HCT116 (cell line): ENCODE measurements at regions not wholly inside any gene's neighbourhood (a gene's known extent, or its start where the extent isn't known, plus 50 kb on each side); places are given as distances from the start of the nearest gene placed in this dataset.

Source experiments
- ATAC-seq: fragments of 200-7000 bp; cut with Tn5 transposase; 2 replicates; pipeline ENCODE4 v1.9.1; 2020; ENCODE audit warnings: mild to moderate bottlenecking, moderate library complexity
- BruUV-seq: library from RNA; stranded (reverse); fragments of 400-500 nt; replicated peaks from 2 replicates; lab custom pipeline; 2021; lab: Mats Ljungman, UMichigan
- CTCF ChIA-PET: fragments of 300-600 bp; sonication (Branson Sonifier 250); formaldehyde crosslinking; loops from one replicate; lab custom pipeline; 2021; ENCODE audit warnings: antibody characterized with exemption; lab: Charles Lee
- POLR2A ChIA-PET: fragments of 300-600, 350-600 bp; sonication (Branson Sonifier 250); formaldehyde crosslinking; loops from one replicate; lab custom pipeline; 2021; ENCODE audit warnings: antibody characterized with exemption; lab: Charles Lee
- RAD21 ChIA-PET, 2 experiments: fragments of 300-600 bp; sonication (Branson Sonifier 250); formaldehyde crosslinking; loops; one replicate each; lab custom pipeline; 2023; ENCODE audit warnings: low total read pairs in 2 of 2; ENCODE audit not compliant: uncharacterized antibody in 2 of 2, unreplicated experiment in 2 of 2, low non-redundant PET in 1 of 2; lab: Charles Lee
- DNase-seq: peaks from one replicate; pipeline ENCODE4 v3.0.0-alpha.2; 2010; ENCODE audit warnings: low read depth, low spot score
- H2AFZ ChIP-seq: fragments of 200-600 bp; shearing (Covaris generic), sonication (generic); 2 replicates; pipeline ENCODE4 v1.6.1; 2017; ENCODE audit warnings: low read depth, mixed run types, mixed read lengths, antibody characterized with exemption, low read length; ENCODE audit not compliant: poor library complexity, severe bottlenecking
- H3K27ac ChIP-seq: 2 replicates; pipeline ENCODE4 v1.5.1; 2012; ENCODE audit warnings: low read depth, low read length
- H3K27me3 ChIP-seq: fragments of 200-600 bp; sonication (generic); 2 replicates; pipeline ENCODE4 v1.6.1; 2016; ENCODE audit warnings: mixed run types, low read length, mixed read lengths; ENCODE audit not compliant: insufficient read depth
- H3K36me3 ChIP-seq, 2 experiments: fragments of 200-500 bp in 1 of 2; fragments of 200-600 bp in 1 of 2; sonication (Bioruptor generic) in 1 of 2; sonication (generic) in 1 of 2; 2 replicates each; pipeline versions ENCODE4 v1.5.1 to v1.6.1; 2014 to 2016; ENCODE audit warnings: low read length in 2 of 2, inconsistent platforms in 1 of 2, mixed read lengths in 1 of 2, mixed run types in 1 of 2; ENCODE audit not compliant: insufficient read depth in 2 of 2, control insufficient read depth in 1 of 2
- H3K4me1 ChIP-seq, 2 experiments: fragments of 200-600 bp in 1 of 2; sonication (generic) in 1 of 2; 2 replicates each; pipeline versions ENCODE4 v1.5.1 to v1.6.1; 2012 to 2017; ENCODE audit warnings: low read length in 2 of 2, inconsistent platforms in 1 of 2, mild to moderate bottlenecking in 1 of 2, mixed read lengths in 1 of 2, mixed run types in 1 of 2, moderate library complexity in 1 of 2; ENCODE audit not compliant: insufficient read depth in 2 of 2, control insufficient read depth in 1 of 2
- H3K4me2 ChIP-seq: fragments of 200-600 bp; sonication (generic); 2 replicates; pipeline ENCODE4 v1.6.1; 2017; ENCODE audit warnings: mixed run types, low read length, mixed read lengths
- H3K4me3 ChIP-seq, 2 experiments: fragments of 200-600 bp in 1 of 2; sonication (generic) in 1 of 2; replicated peaks in 1 of 2; 2 replicates each; pipeline ENCODE4 v1.5.1; 2011 to 2016; ENCODE audit warnings: low read length in 2 of 2, control low read depth in 1 of 2, low read depth in 1 of 2, mild to moderate bottlenecking in 1 of 2, mixed read lengths in 1 of 2, mixed run types in 1 of 2
- H3K79me2 ChIP-seq: fragments of 200-600 bp; sonication (generic); 2 replicates; pipeline ENCODE4 v1.6.1; 2017; ENCODE audit warnings: mild to moderate bottlenecking, mixed run types, low read length, moderate library complexity, mixed read lengths; ENCODE audit not compliant: insufficient read depth
- H3K9ac ChIP-seq: fragments of 200-600 bp; sonication (generic); 2 replicates; pipeline ENCODE4 v1.6.1; 2016; ENCODE audit warnings: low read length, mixed read lengths
- H3K9me2 ChIP-seq: fragments of 200-600 bp; sonication (generic), shearing (Covaris generic); 2 replicates; pipeline ENCODE4 v1.6.1; 2017; ENCODE audit warnings: mixed run types, mild to moderate bottlenecking, moderate library complexity; ENCODE audit not compliant: insufficient read depth
- H3K9me3 ChIP-seq, 2 experiments: fragments of 200-500 bp in 1 of 2; fragments of 200-600 bp in 1 of 2; sonication (Bioruptor generic) in 1 of 2; sonication (generic) in 1 of 2; 2 replicates each; pipeline ENCODE4 v1.6.1; 2014 to 2017; ENCODE audit warnings: low read length in 2 of 2, mixed read lengths in 2 of 2, inconsistent platforms in 1 of 2, low read depth in 1 of 2, mild to moderate bottlenecking in 1 of 2, mixed run types in 1 of 2, moderate library complexity in 1 of 2; ENCODE audit not compliant: control insufficient read depth in 1 of 2, insufficient read depth in 1 of 2
- H4K20me1 ChIP-seq: fragments of 200-600 bp; sonication (generic), shearing (Covaris generic); 2 replicates; pipeline ENCODE4 v1.6.1; 2017; ENCODE audit warnings: mixed run types, mild to moderate bottlenecking, moderate library complexity; ENCODE audit not compliant: insufficient read depth
- ATF3 ChIP-seq: IDR thresholded peaks from 2 replicates; pipeline ENCODE4 v1.6.1; 2012
- CBX3 ChIP-seq: IDR thresholded peaks from 2 replicates; pipeline ENCODE4 v1.6.1; 2012; ENCODE audit warnings: low read depth
- CEBPB ChIP-seq: IDR thresholded peaks from 2 replicates; pipeline ENCODE4 v1.6.1; 2012; ENCODE audit warnings: low read depth
- CTCF ChIP-seq, 3 experiments: fragments of 200-600 bp in 1 of 3; sonication (generic) in 1 of 3; IDR thresholded peaks in 2 of 3; conservative IDR thresholded peaks in 1 of 3; 2 replicates each; pipeline ENCODE4 v1.5.1; 2012 to 2017; ENCODE audit warnings: low read depth in 2 of 3, low read length in 2 of 3, antibody characterized with exemption in 1 of 3, borderline replicate concordance in 1 of 3, control low read depth in 1 of 3, mild to moderate bottlenecking in 1 of 3, mixed read lengths in 1 of 3, mixed run types in 1 of 3, moderate library complexity in 1 of 3; ENCODE audit not compliant: insufficient read depth in 1 of 3
- EGR1 ChIP-seq: IDR thresholded peaks from 2 replicates; pipeline ENCODE4 v1.6.1; 2012; ENCODE audit warnings: low read depth
- ELF1 ChIP-seq: IDR thresholded peaks from 2 replicates; pipeline ENCODE4 v1.6.1; 2012; ENCODE audit warnings: low read depth, borderline replicate concordance
- EZH2 ChIP-seq: fragments of 200-600 bp; sonication (generic); IDR thresholded peaks from 2 replicates; pipeline ENCODE4 v1.6.1; 2017; ENCODE audit warnings: antibody characterized with exemption, mixed run types
- FOSL1 ChIP-seq: IDR thresholded peaks from 2 replicates; pipeline ENCODE4 v1.6.1; 2012; ENCODE audit warnings: low read depth
- POLR2A ChIP-seq: IDR thresholded peaks from 2 replicates; pipeline ENCODE4 v1.7.0; 2011; ENCODE audit warnings: borderline replicate concordance; ENCODE audit not compliant: insufficient read depth, insufficient read length; ENCODE audit errors: extremely low read depth
- POLR2AphosphoS5 ChIP-seq: IDR thresholded peaks from 2 replicates; pipeline ENCODE4 v1.6.1; 2011; ENCODE audit warnings: mild to moderate bottlenecking, low read depth, low read length, moderate library complexity
- REST ChIP-seq: IDR thresholded peaks from 2 replicates; pipeline ENCODE4 v1.6.1; 2012; ENCODE audit warnings: low read depth
- SP1 ChIP-seq: IDR thresholded peaks from 2 replicates; pipeline ENCODE4 v1.6.1; 2012; ENCODE audit warnings: low read depth
- YY1 ChIP-seq: IDR thresholded peaks from 2 replicates; pipeline ENCODE4 v1.6.1; 2011; ENCODE audit warnings: low read length, low read depth, moderate library complexity, mild to moderate bottlenecking; ENCODE audit not compliant: insufficient replicate concordance; ENCODE audit errors: extremely low read depth
- ZBTB33 ChIP-seq: IDR thresholded peaks from 2 replicates; pipeline ENCODE4 v1.6.1; 2011; ENCODE audit warnings: mild to moderate bottlenecking, low read length, moderate library complexity; ENCODE audit not compliant: insufficient replicate concordance; ENCODE audit errors: extremely low read depth
- ZFX ChIP-seq: fragments of 450-650 bp; IDR thresholded peaks from 2 replicates; pipeline ENCODE4 v1.6.1; 2017
- ZNF274 ChIP-seq: fragments of 200-500 bp; sonication (Bioruptor generic); IDR thresholded peaks from 2 replicates; pipeline ENCODE4 v1.6.1; 2014; ENCODE audit warnings: mild to moderate bottlenecking, low read depth, low read length, inconsistent platforms
- intact Hi-C: fragments of 100-400 bp; cut with micrococcal nuclease; formaldehyde crosslinking; loops from 2 replicates; pipeline ENCODE4 v1.10.0; 2022

- ATAC-seq (no peak), DNase-seq (no peak)
- no peaks in the 10 kb centered on the region for H4K20me1 ChIP-seq
- no peak overlapping the region for H3K4me3 ChIP-seq
- no peak overlapping the region for H3K27ac ChIP-seq
- no peaks in the 10 kb centered on the region for H3K36me3 ChIP-seq
- ChIA-PET RAD21 (no interaction called here), POLR2A (no interaction called here), CTCF (no interaction called here)
- H3K4me1 ChIP-seq: no peaks in the 10 kb centered on the region
- no peaks in the 10 kb centered on the region for H3K9me3 ChIP-seq
- H3K79me2 ChIP-seq: no peaks in the 10 kb centered on the region
- H3K27me3 ChIP-seq: peaks cover 4% of the 10 kb centered on the region; the same call in 1 of the 2 replicates
- TF ChIP-seq REST: no peak
- TF ChIP-seq CEBPB: no peak
- TF ChIP-seq SP1: no peak
- no peak for TF ChIP-seq YY1
- no peak for TF ChIP-seq ELF1
- no peak for TF ChIP-seq EGR1
- TF ChIP-seq ZFX: no peak
- no peak for TF ChIP-seq ZNF274
- no peak for TF ChIP-seq CTCF (IDR thresholded peaks at IDR 0.05 in 2 of 3, conservative IDR thresholded peaks at IDR 0.05 in 1 of 3; ENCODE audit: borderline replicate concordance in 1 of 3, insufficient read depth in 1 of 3, low read depth in 2 of 3, low read length in 2 of 3)
- TF ChIP-seq FOSL1: no peak
- no peak for TF ChIP-seq EZH2
- TF ChIP-seq POLR2A: no peak
- TF ChIP-seq ATF3: no peak
- no peak for TF ChIP-seq ZBTB33
- no peak for TF ChIP-seq POLR2AphosphoS5
- no peak for TF ChIP-seq CBX3
- no peak overlapping the region for H3K9ac ChIP-seq
- BruUV-seq: no TSS peak
- H2AFZ ChIP-seq: no peak overlapping the region
- no peak overlapping the region for H3K4me2 ChIP-seq
- intact Hi-C loops: no loop called here
- H3K9me2 ChIP-seq: no peaks in the 10 kb centered on the region
Observed at GRCh38 chr2:67309281-67309680, 87.9 kb upstream of the ETAA1 start.
